ENCODE measurements at regions not wholly inside any gene's neighbourhood (a gene's known extent, or its start where the extent isn't known, plus 50 kb on each side); places are given as distances from the start of the nearest gene placed in this dataset.

- H3K27ac ChIP-seq (ENCODE audit: low read depth in 1 of 2, low read length in 2 of 2): no peak overlapping the region
- DNase-seq (no peak), ATAC-seq (ENCODE audit: low FRiP score) (no peak)
- no peaks in the 10 kb centered on the region for H3K9me3 ChIP-seq (ENCODE audit: control insufficient read depth, low read length)
- H3K27me3 ChIP-seq (ENCODE audit: control insufficient read depth in 1 of 2, insufficient read depth in 2 of 2, low read length in 1 of 2): no peaks in the 10 kb centered on the region
- WGBS, 2 donors: 29 to 31% methylated on average over 3 of the region's 3 CpGs
- no peak overlapping the region for H3K4me3 ChIP-seq (ENCODE audit: low read length in 2 of 2)
- H3K4me1 ChIP-seq (ENCODE audit: control insufficient read depth in 1 of 2, insufficient read depth in 2 of 2, low read length in 2 of 2): no peaks in the 10 kb centered on the region
- intact Hi-C loops (cut with DNase I): no loop called here
- no peaks in the 10 kb centered on the region for H3K36me3 ChIP-seq (ENCODE audit: control insufficient read depth in 1 of 2, insufficient read depth in 2 of 2, low read length in 1 of 2)
Measured at GRCh38 chrX:116384406-116384954, 51.9 kb upstream of the SLC6A14 start.
